HG02885 (cell line): ENCODE measurements at regions not wholly inside any gene's neighbourhood (a gene's known extent, or its start where the extent isn't known, plus 50 kb on each side); places are given as distances from the start of the nearest gene placed in this dataset.
"Not testable (repeated sequence)": the region's sequence is repeated elsewhere in the genome, so short reads cannot be mapped to it uniquely, and the experiment has no call there.

Source experiments
- ATAC-seq: cut with Tn5 transposase; IDR thresholded peaks from one replicate; pipeline ENCODE4 v1.9.1; 2021; ENCODE audit warnings: mild to moderate bottlenecking; ENCODE audit not compliant: unreplicated experiment, poor library complexity

DNA sequence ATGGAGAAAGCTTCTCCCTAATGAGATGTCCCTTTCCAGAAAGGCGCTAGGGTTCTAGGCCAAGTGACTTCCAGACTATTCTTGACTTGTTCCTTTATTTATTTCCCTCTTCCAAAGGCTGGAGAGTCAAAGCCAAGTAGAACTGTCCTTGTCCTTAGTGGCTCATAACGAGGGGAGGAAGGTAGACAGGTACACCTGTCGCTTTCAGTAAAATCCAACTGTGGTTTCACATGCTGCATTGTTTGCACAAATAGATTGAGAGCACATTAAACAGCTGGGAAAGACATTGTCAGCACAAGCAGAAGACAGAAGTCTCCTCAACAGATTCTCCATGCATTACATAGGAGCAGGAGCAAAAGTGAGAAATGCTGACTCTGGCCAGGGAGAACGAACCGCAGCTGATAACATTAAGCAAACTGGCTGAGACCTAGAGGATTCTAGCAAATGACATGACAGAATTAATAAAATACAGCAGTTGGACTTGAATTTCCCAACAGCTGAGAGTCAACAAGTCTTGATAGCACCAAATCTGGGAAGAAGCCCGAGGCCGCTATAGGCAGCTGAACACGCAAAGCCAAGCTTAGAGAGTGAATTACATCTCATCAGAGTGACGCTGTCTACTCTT, 227.7 kb downstream of the TLE3 start:
- ATAC-seq: no peak

DNA sequence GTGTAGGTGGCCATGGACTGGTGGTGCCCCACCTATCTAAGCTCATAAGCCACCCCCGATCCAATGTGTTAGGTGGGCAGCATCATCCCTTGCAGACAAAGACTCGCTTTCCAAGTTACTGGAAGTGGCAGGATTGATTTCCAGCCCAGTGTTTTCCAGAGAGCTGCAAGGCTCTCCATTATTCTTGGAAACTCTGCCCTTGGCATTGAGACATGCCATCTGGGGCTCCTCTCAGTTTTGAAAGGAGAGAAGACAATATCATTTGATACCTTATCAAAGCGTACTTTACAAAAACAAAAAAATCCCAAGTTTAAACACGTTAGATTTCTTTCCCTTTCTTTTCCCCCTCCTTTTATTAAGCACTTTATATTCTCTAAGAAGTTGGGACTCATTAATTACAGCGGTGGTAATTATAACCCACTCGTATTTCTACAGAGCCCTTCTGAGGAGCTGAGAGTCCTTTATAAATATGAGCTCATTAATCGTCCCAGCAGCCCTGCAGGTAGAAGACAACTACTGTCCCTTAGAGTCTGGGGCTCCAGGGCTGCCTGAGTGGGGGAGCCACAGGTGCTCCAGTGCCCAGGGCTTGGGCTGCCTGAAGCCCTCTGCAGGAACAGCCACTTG, 226.1 kb downstream of the TLE3 start:
- ATAC-seq: no peak

DNA sequence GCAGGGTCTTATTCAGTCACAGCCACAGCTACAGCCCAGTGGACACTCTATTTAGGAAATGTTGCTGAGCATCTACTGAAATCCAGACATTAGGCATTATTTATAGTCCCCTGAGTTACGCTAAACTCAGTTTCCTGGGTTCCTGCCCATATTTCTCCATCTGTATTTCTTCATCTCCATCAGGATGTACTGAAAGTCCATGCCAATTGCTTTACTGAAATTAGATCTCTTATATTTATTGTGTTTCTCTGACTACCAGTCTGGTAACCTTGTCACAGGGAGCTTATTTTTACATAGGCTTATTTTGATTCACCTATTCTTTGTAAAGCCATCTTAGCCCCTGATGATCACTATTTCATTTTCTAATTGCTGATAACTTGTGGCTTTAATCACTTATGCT, 223.9 kb downstream of the TLE3 start:
- ATAC-seq: no peak

DNA sequence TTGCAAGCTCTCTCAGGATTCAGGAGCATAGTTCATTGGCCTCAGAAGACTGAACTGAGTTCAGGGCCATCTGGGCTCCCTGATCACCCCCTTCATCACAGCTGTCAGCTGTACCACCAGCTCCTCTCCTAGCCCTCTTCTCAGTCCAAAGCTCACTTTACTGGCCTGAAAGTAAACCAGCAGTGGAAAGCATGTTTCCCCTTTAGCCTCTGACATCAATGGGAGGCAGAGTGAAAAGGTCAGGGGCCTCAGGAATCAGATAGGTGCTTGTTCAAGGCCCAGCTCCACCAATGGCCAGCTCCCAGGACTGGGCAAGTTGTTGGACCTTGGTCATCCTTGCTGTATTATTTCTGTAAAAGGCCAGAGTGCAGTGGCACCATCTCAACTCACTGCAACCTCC, 223.4 kb downstream of the TLE3 start:
- no peak for ATAC-seq

DNA sequence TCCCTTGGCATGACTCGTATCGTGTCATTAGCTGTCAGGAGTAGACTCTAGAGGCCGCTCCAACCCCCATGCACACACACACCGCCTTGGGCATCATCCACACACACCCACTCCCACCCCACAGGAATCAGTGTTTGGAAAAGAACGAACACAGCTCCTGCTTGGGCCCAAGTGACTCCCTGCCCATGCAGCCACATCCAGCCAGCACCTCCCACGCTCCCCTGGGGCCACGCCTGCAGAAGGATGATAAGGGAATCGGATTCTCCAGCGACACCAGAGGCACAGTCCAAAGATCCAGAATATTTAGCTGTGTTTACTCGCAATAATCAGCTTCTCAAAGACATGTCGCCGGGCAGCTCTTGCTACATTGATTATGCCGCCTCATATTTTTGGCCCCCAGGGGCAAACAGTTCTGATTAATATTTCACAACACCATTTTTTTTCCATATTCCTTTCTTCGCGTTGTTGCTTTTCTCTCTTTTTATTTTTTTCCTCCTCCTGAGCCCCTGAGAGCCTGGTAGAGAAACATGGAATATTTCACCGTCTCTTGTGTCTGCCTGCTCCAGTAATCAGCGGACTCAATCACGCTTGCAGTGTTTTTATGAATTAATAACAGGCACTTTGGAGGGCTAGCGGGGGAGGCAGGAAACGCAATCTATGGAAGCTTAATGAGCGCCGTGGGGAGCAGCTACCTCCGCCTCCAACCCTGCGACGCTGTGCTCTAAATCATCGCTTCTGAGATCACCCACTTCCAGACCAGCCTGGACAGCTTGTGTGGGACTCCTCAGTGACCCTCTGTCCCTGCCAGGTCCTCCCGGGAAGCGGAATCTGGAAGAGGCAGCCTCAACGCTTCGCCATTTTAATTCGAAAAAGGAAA, 221.4 kb downstream of the TLE3 start:
- no peak for ATAC-seq

DNA sequence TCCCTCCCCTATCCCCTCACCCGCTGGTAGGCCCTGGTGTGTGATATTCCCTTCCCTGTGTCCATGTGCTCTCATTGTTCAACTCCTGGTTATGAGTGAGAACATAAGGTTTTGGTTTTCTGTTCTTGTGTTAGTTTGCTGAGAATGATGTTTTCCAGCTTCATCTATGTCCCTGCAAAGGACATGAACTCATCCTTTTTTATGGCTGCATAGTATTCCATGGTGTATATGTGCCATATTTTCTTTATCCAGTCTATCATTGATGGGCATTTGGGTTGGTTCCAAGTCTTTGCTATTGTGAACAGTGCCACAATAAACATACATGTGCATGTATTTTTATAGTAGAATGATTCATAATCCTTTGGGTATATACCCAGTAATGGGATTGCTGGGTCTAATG, 217.8 kb downstream of the TLE3 start:
- ATAC-seq: not testable (repeated sequence)

DNA sequence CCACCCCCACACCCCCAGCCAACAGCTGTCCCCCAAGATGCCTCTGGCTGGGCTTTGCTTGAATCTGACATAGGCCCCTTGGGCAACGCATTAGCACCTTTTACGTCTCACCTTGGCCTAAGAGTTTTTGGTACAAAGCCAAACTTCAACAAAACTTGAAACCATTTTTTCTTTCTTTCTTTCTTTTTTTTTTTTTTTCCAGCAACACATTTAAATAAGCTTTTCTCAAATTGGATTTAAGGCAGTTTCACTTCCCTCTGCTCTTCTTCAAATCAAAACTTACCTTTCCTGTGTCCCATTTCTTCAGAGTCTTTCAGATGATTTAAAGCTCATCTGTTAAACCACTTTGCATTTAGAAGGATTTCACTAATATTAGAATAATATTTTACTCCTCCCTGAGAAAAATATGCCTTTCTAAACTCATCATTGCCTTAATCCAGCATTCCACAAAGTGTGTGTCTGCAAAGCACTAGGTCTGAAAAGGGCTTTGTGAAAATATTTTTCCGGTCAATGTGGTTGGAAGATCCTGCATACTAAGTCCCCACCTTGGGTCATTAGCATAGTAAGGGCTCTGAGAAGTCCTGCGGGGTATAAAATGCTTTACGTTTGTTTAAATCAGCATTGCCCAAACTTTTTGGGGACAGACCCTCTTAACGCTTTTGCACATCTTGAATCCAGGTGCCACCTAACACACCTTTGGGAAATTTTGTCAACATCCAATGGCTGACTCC, 217.0 kb downstream of the TLE3 start:
- no peak for ATAC-seq

DNA sequence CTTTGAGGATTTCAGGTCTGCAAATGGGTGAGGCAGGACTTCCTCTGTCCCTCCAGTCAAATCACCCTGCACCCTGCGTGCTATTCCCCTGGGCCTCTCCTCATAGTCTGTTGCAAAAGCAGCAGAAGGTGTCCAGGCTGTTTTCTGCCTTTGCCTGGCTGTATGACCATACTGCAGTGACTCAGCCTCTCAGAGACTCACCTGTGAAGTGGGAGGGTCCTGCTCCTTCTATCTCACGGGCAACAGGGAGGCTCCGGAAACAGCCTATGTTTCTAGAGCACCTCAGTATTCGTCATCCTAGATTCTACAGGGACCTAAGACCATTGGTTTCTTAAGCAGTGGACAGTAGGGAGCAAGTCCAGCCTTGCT, 216.4 kb downstream of the TLE3 start:
- ATAC-seq: no peak

DNA sequence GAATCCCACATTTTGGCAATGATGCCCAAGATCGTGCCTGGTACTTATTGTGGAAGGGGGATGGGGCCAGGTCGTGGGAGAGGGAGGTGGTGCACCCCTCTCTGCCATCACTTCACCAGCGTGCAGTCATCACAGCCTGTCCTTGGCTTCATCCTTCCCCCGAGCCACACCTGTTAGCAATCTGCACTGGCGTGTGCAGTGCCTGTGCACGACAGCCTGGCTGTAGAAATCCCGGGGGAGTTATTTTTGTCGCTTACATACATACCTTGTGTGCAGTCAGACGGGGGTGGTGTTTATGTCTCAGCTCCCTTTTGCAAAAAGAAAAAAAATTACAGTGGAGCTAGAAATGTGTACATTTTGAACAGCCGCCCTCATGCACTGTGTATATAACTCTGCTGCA, 216.0 kb downstream of the TLE3 start:
- peak; percentile 61 for ATAC-seq

DNA sequence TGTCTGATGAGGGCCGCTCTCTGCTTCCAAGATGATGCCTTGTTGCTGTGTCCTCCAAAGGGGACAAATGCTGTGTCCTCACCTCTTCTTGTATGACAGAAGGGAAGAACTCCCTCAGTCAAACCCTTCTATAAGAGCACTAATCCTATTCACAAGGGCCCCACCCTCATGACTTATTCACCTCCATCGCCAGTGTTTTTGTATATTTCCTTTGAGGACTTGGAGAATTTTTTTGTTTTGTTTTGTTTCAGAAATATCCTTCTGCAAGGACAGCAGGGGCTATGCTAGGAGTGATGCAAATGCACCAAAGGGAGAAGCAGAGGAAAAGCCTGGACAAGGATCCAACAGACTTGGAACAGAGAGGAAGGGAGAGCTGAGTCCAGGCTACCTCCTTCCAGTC, 214.4 kb downstream of the TLE3 start:
- no peak for ATAC-seq

DNA sequence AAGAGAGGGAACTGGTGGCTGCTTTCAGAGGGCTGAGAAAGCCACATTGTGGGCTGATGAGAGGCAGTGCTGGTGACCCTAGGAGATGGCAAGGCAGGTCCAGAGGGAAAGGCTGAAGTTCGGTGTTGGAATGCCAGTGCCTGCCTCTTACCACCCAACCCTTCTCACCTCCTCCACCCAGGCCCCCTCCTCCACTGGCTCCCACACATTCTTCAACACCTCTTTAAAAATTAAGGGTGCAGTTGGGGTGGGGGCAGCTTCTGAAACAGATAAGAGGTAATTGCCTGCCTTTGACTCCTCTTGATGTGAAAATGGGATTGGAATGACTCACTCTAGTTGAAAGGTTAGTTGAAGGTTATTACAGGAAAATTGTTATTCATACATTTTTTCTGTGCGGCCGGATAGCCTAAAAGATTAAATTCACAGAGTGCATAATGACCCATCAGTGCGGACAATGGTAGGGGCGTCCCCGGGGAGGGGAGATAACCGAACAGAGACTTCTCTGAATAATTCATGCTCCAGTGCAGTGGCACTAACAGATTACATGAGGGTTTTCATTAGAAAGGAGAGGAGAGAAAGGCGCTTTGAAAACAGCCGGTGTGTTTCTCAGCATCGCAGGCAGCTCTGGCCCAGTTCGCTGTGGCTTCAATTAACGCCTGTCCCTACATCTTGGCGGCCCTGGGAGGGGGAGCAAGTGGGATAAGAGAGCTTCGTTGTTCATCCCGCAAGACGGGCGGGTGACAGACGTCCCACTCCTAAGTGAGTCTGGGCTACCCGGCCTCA, 212.4 kb downstream of the TLE3 start:
- no peak for ATAC-seq

DNA sequence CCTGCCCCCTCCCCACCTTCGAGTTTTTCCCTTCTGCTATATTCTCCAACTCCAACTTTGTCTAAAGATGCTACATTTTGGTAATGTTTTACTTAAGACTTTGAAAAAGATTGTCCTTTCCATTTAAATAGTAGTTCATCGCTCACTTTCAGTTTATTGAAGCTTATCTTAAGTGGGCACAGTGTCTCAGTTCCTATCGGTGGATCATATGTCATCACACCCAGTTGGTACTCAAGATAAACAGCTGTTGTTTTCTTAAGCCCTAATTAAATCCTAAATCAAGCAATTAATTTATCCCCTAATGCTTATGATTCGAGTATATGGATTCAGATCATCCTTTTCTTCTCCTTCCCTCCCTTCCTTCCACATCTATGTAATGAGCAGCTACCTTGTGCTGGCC, 210.7 kb downstream of the TLE3 start:
- ATAC-seq: no peak

DNA sequence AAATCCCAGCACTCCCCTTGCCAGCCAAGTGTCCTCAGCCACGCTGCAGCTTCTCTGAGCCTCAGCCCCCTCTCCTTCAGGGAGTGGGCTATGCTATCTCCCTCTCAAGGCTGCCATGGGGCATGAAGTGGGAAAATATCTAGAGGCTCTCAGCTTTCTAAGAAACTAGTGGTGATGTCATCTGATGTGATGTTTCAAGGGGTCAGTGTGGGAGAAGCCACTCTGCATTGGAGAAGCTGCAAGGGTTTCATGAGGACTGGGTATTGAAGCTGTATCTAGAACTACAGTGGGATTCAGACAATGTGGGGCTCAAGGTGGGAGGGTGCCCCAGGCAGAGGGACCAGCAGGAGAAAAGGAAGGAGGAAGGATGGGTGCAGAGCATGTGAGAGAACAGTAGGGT, 210.2 kb downstream of the TLE3 start:
- no peak for ATAC-seq

DNA sequence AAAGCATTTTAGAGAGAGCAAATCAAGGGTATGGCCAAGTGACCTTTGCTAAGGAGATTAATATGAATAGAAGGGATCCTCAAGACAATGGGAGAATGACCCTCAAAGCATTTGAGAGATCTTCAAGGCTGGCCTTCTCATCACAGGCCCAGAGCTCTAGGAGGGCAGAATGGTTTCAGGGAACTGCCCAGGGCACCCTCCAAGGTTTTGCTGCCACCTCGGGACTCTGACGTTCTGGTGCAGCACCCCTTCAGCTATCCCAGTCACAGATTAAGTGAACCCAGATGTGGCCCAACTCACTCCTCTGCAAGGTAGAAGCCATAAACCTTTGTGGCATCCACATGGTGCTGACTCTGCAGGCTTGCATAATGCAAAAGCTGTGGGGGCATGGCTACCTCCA, 209.3 kb downstream of the TLE3 start:
- no peak for ATAC-seq

DNA sequence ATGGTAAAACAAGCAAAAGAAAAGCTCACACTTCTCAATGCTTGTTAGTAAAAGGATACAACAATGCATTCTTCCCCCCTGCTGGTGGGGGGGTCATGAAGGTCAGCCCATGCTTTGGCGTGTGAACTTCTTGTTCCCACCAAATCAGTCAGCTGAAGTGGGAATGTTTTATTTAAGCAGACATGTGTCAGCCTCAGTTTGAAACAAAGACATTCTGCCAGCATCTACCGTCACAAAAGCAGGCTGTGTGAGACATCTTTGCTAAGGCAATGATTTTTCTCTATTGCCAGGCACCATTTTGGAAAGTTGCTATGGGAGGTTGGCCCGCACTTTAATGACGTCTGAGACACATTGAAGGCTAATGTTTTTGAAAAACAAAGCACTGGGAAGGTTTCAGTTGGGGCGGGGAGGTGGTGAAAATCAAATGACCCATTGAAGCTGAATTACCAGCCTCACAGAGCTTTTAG, 206.6 kb downstream of the TLE3 start:
- ATAC-seq: no peak

DNA sequence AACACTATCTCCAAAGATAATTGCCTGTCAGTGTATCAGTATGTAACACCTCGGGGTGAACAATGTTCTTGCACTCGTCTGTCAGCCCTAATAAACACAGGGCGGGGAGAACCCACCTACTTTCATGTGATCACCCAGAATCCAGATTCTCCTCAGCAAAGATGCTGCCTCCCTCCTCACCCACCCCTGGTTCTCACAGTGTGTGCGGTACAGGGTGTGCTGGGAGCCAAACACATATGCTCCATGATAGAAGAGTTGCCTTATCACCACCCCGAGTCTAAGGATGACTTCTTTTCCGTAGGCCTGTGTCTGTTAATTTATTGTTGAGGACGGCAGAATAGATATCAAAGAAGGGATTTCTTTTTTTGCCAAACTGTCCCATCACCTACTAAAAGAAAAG, 206.1 kb downstream of the TLE3 start:
- ATAC-seq: no peak

DNA sequence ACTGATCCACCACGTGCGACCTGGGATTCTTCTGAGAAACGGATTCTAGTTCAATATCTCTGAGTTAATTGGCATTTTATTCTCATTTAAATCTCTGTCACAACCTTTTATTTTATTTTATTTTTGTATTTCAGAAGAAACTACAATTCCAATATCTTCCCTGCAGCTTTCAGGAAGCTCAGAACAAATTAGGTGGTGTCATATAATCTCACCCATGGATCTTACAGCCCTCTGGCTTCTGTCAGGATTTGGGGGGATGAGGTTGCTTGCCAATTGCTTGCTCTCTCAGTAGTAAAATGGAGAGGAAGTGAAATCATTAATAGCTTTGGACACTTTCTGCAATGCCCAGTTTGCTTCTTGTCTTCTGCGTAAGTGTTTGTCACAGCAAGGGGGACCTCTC, 205.4 kb downstream of the TLE3 start:
- ATAC-seq: no peak

DNA sequence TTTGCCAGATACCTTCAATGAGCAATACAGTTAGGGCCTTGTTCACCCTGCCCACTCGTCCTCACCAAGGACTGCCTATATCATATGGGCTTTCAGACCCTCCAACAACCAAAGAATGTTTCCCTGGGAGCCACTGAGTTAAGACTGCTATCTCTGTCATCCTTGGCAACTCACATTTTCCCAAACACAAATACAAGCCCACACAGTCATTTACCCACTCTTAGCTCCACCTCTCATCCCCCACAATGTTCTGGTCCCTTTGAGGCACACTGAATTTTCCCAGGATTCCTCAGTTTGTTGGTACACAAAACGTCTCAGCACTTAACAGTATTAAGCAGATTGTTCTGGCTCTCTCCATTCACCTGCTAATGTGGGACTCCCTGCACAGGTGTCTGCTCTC, 204.6 kb downstream of the TLE3 start:
- ATAC-seq: no peak

DNA sequence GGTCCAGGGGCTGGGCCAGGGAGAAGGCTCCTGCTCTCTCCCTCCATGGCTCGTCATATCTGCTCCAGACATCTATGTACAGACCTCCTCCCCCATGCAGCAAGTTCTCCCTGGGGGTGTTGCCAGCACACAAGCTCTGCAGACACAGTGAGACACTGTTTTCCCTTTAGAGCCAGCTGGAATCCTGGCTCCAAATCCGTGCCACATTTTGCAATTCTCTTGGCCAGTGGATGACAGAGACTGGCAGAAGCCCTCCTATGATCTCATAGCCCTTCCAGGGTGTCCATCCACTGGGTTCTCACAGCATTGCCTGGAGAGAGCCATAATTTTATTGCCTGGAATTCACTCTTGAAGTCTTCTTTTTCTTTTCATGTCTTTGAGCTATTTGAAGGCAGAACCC, 203.9 kb downstream of the TLE3 start:
- ATAC-seq: no peak

DNA sequence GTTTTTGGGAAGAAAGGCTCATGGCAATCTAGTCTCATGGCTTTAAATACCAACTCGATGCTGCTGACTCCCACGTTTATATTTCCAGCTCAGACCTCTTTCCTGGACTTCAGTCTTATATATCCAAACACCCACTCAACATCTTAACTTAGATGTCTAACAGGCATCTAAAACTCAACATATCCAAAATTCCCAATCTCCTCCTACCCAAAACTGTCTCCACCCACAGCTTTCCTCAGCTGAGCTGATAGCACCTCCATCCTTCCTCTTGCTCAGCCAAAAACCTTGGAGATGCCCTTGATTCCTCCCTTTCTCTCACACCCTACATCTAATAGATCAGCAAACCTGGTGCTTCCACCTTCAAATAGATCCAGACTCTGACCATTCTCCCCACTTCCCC, 202.5 kb downstream of the TLE3 start:
- ATAC-seq: no peak
